A172 (cell line): ENCODE measurements at regions not wholly inside any gene's neighbourhood (a gene's known extent, or its start where the extent isn't known, plus 50 kb on each side); places are given as distances from the start of the nearest gene placed in this dataset.

Source experiments
- DNase-seq: peaks from one replicate; pipeline ENCODE4 v3.0.0-alpha.2; 2015; ENCODE audit warnings: low spot score

- DNase-seq, result no peak
These were observed 549.0 kb downstream of the ZNF804A start for GRCh38 chr2:185147361-185147760.

- DNase-seq, result no peak
These were observed 553.9 kb downstream of the ZNF804A start for GRCh38 chr2:185152186-185152585.

GRCh38 chr2:185161701-185162100, 563.4 kb downstream of the ZNF804A start:
- no peak for DNase-seq

- no peak for DNase-seq
These were observed 564.3 kb upstream of the FSIP2 start for GRCh38 chr2:185174353-185174752.

GRCh38 chr2:185179743-185180142, 558.9 kb upstream of the FSIP2 start:
- DNase-seq, result no peak

GRCh38 chr2:185181901-185182300, 556.7 kb upstream of the FSIP2 start:
- no peak for DNase-seq

GRCh38 chr2:185185044-185185443, 553.6 kb upstream of the FSIP2 start:
- DNase-seq, result no peak

- no peak for DNase-seq
These were observed 551.2 kb upstream of the FSIP2 start for GRCh38 chr2:185187421-185187820.

GRCh38 chr2:185188656-185189055, 549.9 kb upstream of the FSIP2 start:
- peak; percentile 25 for DNase-seq

- DNase-seq, result no peak
These were observed 537.5 kb upstream of the FSIP2 start for GRCh38 chr2:185201063-185201462.

- DNase-seq, result no peak
These were observed 536.2 kb upstream of the FSIP2 start for GRCh38 chr2:185202381-185202780.

GRCh38 chr2:185202945-185203528, 535.6 kb upstream of the FSIP2 start:
- DNase-seq, result no peak

GRCh38 chr2:185208261-185208660, 530.3 kb upstream of the FSIP2 start:
- DNase-seq, result peak; percentile 48

- DNase-seq, result no peak
These were observed 523.1 kb upstream of the FSIP2 start for GRCh38 chr2:185215497-185215896.

- DNase-seq, result peak; percentile 2
These were observed 518.6 kb upstream of the FSIP2 start for GRCh38 chr2:185219981-185220380.

GRCh38 chr2:185222311-185222710, 516.3 kb upstream of the FSIP2 start:
- DNase-seq, result no peak

- DNase-seq, result no peak
These were observed 511.2 kb upstream of the FSIP2 start for GRCh38 chr2:185227391-185227790.

- DNase-seq, result no peak
These were observed 499.1 kb upstream of the FSIP2 start for GRCh38 chr2:185239491-185239890.

GRCh38 chr2:185240796-185241195, 497.8 kb upstream of the FSIP2 start:
- no peak for DNase-seq

GRCh38 chr2:185241556-185241955, 497.0 kb upstream of the FSIP2 start:
- no peak for DNase-seq

- no peak for DNase-seq
These were observed 496.1 kb upstream of the FSIP2 start for GRCh38 chr2:185242462-185242861.

- DNase-seq, result no peak
These were observed 493.4 kb upstream of the FSIP2 start for GRCh38 chr2:185245216-185245615.

- DNase-seq, result no peak
These were observed 492.8 kb upstream of the FSIP2 start for GRCh38 chr2:185245806-185246205.

GRCh38 chr2:185246717-185247116, 491.9 kb upstream of the FSIP2 start:
- no peak for DNase-seq
